ENCODE measurements at regions not wholly inside any gene's neighbourhood (a gene's known extent, or its start where the extent isn't known, plus 50 kb on each side); places are given as distances from the start of the nearest gene placed in this dataset.

- no peaks in the 10 kb centered on the region for H3K36me3 ChIP-seq (ENCODE audit: insufficient read depth)
- no peaks in the 10 kb centered on the region for H3F3A ChIP-seq (replicated peaks; ENCODE audit: low read depth)
- no peak overlapping the region for H3K4me3 Mint-ChIP-seq
- TF ChIP-seq, protein P1, sequence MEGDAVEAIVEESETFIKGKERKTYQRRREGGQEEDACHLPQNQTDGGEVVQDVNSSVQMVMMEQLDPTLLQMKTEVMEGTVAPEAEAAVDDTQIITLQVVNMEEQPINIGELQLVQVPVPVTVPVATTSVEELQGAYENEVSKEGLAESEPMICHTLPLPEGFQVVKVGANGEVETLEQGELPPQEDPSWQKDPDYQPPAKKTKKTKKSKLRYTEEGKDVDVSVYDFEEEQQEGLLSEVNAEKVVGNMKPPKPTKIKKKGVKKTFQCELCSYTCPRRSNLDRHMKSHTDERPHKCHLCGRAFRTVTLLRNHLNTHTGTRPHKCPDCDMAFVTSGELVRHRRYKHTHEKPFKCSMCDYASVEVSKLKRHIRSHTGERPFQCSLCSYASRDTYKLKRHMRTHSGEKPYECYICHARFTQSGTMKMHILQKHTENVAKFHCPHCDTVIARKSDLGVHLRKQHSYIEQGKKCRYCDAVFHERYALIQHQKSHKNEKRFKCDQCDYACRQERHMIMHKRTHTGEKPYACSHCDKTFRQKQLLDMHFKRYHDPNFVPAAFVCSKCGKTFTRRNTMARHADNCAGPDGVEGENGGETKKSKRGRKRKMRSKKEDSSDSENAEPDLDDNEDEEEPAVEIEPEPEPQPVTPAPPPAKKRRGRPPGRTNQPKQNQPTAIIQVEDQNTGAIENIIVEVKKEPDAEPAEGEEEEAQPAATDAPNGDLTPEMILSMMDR (conservative IDR thresholded peaks at IDR 0.05; ENCODE audit: low read depth in 2 of 2): no peak
- TF ChIP-seq NANOG (IDR thresholded peaks at IDR 0.05; ENCODE audit: borderline replicate concordance): no peak
- TF ChIP-seq POLR2AphosphoS5 (IDR thresholded peaks at IDR 0.05; ENCODE audit: low read depth): no peak
- no peak for TF ChIP-seq ZNF331 (CRISPR knock-in tag; IDR thresholded peaks at IDR 0.05; ENCODE audit: low read depth)
- no peak for TF ChIP-seq ZNF114 (CRISPR knock-in tag; IDR thresholded peaks at IDR 0.05)
- TF ChIP-seq EZH2 (IDR thresholded peaks at IDR 0.05; ENCODE audit: low read depth, unreplicated experiment): no peak
- TF ChIP-seq EZH2phosphoT487 (IDR thresholded peaks at IDR 0.05; ENCODE audit: unreplicated experiment): no peak
- TF ChIP-seq STAT1 (IDR thresholded peaks at IDR 0.05; ENCODE audit: unreplicated experiment): no peak
- TF ChIP-seq ETS1 (IDR thresholded peaks at IDR 0.05): no peak
- TF ChIP-seq, protein P2, sequence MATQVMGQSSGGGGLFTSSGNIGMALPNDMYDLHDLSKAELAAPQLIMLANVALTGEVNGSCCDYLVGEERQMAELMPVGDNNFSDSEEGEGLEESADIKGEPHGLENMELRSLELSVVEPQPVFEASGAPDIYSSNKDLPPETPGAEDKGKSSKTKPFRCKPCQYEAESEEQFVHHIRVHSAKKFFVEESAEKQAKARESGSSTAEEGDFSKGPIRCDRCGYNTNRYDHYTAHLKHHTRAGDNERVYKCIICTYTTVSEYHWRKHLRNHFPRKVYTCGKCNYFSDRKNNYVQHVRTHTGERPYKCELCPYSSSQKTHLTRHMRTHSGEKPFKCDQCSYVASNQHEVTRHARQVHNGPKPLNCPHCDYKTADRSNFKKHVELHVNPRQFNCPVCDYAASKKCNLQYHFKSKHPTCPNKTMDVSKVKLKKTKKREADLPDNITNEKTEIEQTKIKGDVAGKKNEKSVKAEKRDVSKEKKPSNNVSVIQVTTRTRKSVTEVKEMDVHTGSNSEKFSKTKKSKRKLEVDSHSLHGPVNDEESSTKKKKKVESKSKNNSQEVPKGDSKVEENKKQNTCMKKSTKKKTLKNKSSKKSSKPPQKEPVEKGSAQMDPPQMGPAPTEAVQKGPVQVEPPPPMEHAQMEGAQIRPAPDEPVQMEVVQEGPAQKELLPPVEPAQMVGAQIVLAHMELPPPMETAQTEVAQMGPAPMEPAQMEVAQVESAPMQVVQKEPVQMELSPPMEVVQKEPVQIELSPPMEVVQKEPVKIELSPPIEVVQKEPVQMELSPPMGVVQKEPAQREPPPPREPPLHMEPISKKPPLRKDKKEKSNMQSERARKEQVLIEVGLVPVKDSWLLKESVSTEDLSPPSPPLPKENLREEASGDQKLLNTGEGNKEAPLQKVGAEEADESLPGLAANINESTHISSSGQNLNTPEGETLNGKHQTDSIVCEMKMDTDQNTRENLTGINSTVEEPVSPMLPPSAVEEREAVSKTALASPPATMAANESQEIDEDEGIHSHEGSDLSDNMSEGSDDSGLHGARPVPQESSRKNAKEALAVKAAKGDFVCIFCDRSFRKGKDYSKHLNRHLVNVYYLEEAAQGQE (IDR thresholded peaks at IDR 0.05; ENCODE audit: unreplicated experiment): no peak
- no peak for TF ChIP-seq JUNB (IDR thresholded peaks at IDR 0.05; ENCODE audit: unreplicated experiment)
- TF ChIP-seq ZNF462 (CRISPR knock-in tag; IDR thresholded peaks at IDR 0.05): no peak
- no peak for TF ChIP-seq CREB1 (CRISPR knock-in tag; IDR thresholded peaks at IDR 0.05; ENCODE audit: low read depth)
- peaks cover 98% of the 10 kb centered on the region for H3K79me2 ChIP-seq (replicated peaks; ENCODE audit: insufficient read depth)
- no peaks in the 10 kb centered on the region for H3K9me3 Mint-ChIP-seq
- ATAC-seq: no peak
- no peak overlapping the region for H3K27ac ChIP-seq (ENCODE audit: low read depth)
- peaks cover 44% of the 10 kb centered on the region for H3K4me1 Mint-ChIP-seq
- no peak overlapping the region for H2AFZ ChIP-seq
- no peaks in the 10 kb centered on the region for H3K36me3 Mint-ChIP-seq (ENCODE audit: low read depth)
- peaks cover 31% of the 10 kb centered on the region for H3K4me1 ChIP-seq (ENCODE audit: insufficient read depth)
- peaks cover 6% of the 10 kb centered on the region for H4K20me1 ChIP-seq (replicated peaks; ENCODE audit: insufficient read depth)
- DNase-seq (ENCODE audit: low spot score): no peak
- no peak overlapping the region for H3K4me2 ChIP-seq
- peak overlapping the region; percentile 9; the same call in 1 of the 2 replicates for H3K27ac Mint-ChIP-seq
- H3K27me3 ChIP-seq (ENCODE audit: insufficient read depth): no peaks in the 10 kb centered on the region
- no peak overlapping the region for H3K4me3 ChIP-seq
- H3K9me2 ChIP-seq (ENCODE audit: insufficient read depth): no peaks in the 10 kb centered on the region; the same call in 1 of the 2 replicates
- peaks cover 2% of the 10 kb centered on the region for H3K27me3 Mint-ChIP-seq (ENCODE audit: insufficient read depth, low read depth, poor library complexity)
Observed at GRCh38 chr11:129271030-129271429, 78.9 kb upstream of the ARHGAP32 start.

Measured in GM23338 (cell line).